Lower lobe of right lung (tissue), 2 donors: ENCODE measurements at regions not wholly inside any gene's neighbourhood (a gene's known extent, or its start where the extent isn't known, plus 50 kb on each side); places are given as distances from the start of the nearest gene placed in this dataset.

Experiments
- ATAC-seq, 2 donors: fragments of 200-7000 bp; cut with Tn5 transposase; one replicate each; pipeline ENCODE4 v1.9.1; 2020 to 2022; ENCODE audit warnings: mild to moderate bottlenecking in 2 of 2, moderate library complexity in 2 of 2
- DNase-seq: peaks from one replicate; pipeline ENCODE4 v3.0.0-alpha.2; 2020
- H3K27ac ChIP-seq: fragments of 200-600 bp; one replicate; pipeline ENCODE4 v1.8.0; 2022
- H3K27me3 ChIP-seq: fragments of 200-600 bp; one replicate; pipeline ENCODE4 v1.8.0; 2022; ENCODE audit warnings: low read depth
- H3K36me3 ChIP-seq: fragments of 200-600 bp; one replicate; pipeline ENCODE4 v1.8.0; 2022; ENCODE audit warnings: mild to moderate bottlenecking
- H3K4me1 ChIP-seq: fragments of 200-600 bp; one replicate; pipeline ENCODE4 v1.8.0; 2022
- H3K4me3 ChIP-seq: fragments of 200-600 bp; one replicate; pipeline ENCODE4 v1.8.0; 2022; ENCODE audit warnings: mild to moderate bottlenecking
- H3K9me3 ChIP-seq: fragments of 200-600 bp; one replicate; pipeline ENCODE4 v1.8.0; 2022
- intact Hi-C: fragments of 100-400 bp; cut with DNase I; formaldehyde crosslinking; loops from one replicate; pipeline ENCODE4 v1.11.0; 2022
- TF ChIP-seq, protein P1 (sequence below): fragments of 200-600 bp; IDR thresholded peaks from one replicate; pipeline ENCODE4 v1.8.0; 2022; ENCODE audit warnings: antibody characterized with exemption, mild to moderate bottlenecking
- donor health status: DM: no; HTN: yes; CAD: no; lungs with severe emphysema.

DNA sequence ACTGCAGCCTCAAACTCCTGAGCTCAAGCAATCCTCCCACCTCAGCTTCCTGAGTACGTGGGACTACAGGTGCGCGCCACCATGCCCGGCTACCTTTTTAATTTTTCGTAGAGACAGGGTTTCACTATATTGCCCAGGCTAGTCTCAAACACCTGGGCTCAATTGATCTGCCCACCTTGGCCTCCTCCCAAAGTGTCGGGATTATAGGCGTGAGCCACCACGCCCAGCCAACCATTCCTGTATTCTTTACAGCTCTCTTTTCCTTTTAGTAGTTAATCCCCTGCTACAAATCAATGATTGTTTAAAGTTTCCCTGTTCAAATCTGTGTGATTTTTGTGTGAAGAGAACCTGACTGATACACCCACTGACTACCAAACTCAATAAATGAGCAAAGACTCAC is 75.4 kb upstream of the SVIL start:
- TF ChIP-seq, protein P1, sequence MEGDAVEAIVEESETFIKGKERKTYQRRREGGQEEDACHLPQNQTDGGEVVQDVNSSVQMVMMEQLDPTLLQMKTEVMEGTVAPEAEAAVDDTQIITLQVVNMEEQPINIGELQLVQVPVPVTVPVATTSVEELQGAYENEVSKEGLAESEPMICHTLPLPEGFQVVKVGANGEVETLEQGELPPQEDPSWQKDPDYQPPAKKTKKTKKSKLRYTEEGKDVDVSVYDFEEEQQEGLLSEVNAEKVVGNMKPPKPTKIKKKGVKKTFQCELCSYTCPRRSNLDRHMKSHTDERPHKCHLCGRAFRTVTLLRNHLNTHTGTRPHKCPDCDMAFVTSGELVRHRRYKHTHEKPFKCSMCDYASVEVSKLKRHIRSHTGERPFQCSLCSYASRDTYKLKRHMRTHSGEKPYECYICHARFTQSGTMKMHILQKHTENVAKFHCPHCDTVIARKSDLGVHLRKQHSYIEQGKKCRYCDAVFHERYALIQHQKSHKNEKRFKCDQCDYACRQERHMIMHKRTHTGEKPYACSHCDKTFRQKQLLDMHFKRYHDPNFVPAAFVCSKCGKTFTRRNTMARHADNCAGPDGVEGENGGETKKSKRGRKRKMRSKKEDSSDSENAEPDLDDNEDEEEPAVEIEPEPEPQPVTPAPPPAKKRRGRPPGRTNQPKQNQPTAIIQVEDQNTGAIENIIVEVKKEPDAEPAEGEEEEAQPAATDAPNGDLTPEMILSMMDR = no peak
- Histone ChIP-seq H3K36me3 (no peaks in the 10 kb centered on the region), H3K9me3 (no peaks in the 10 kb centered on the region), H3K27me3 (no peaks in the 10 kb centered on the region), H3K4me1 (no peaks in the 10 kb centered on the region), H3K4me3 (no peak overlapping the region), H3K27ac (no peak overlapping the region)
- ATAC-seq = no peak
- no peak for DNase-seq
- intact Hi-C loops = no loop called here

DNA sequence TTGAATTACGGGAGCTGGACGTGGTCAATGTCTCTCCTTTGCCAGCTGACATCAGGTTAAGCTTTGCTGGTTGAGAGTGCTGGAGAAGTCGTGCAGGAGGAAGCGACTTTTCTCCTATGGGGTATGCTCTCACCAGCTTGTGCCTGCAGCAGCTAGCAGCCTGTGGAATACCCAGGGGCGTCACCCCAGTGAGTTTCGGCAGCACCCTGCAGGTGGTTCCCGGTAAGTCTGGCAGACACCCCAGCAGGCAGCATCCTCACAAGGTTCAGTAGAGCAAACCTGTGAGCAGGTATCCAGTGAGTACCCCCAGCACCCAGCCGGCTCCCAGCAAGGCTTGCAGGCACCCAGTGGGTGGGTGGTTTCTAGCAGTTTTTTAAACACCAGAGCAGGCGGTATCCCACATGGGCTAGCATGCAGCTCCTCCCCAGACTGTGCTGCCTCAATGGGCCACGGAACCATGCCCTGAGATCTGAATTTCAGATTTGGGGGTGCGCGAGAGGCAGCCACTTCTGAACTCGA is 74.8 kb upstream of the SVIL start:
- no peaks in the 10 kb centered on the region for H3K9me3 ChIP-seq
- DNase-seq (no peak), ATAC-seq (peak in 1 of 2 donors; percentile 35)
- no peaks in the 10 kb centered on the region for H3K27me3 ChIP-seq
- no peaks in the 10 kb centered on the region for H3K4me1 ChIP-seq
- H3K36me3 ChIP-seq = no peaks in the 10 kb centered on the region
- TF ChIP-seq, protein P1 = no peak
- H3K4me3 ChIP-seq = no peak overlapping the region
- intact Hi-C loops = no loop called here
- no peak overlapping the region for H3K27ac ChIP-seq

DNA sequence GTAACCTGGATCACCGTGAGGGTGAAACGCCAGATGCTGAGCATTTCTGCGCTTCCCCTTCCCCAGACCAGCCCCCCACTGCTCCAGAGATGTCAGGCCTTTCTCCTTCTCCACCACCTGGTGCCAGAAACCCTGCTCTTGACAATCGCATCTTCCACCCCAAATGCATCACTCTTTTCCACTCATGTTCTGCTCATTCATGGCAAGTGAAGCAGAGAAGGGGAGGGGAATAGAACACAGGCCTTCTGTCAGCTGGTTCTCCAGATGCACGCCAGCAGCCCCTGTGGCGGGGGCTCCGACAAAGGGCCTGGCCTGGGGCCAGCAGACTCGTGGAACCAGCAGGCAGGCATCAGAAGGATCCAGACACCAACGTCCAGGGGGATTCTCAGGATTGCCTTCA is 68.5 kb upstream of the SVIL start:
- Histone ChIP-seq H3K4me1 (peaks cover 24% of the 10 kb centered on the region), H3K36me3 (no peaks in the 10 kb centered on the region), H3K4me3 (no peak overlapping the region), H3K27me3 (no peaks in the 10 kb centered on the region), H3K9me3 (no peaks in the 10 kb centered on the region), H3K27ac (peak overlapping the region; percentile 9)
- intact Hi-C loops = no loop called here
- ATAC-seq = no peak
- DNase-seq = no peak
- TF ChIP-seq, protein P1 = no peak

DNA sequence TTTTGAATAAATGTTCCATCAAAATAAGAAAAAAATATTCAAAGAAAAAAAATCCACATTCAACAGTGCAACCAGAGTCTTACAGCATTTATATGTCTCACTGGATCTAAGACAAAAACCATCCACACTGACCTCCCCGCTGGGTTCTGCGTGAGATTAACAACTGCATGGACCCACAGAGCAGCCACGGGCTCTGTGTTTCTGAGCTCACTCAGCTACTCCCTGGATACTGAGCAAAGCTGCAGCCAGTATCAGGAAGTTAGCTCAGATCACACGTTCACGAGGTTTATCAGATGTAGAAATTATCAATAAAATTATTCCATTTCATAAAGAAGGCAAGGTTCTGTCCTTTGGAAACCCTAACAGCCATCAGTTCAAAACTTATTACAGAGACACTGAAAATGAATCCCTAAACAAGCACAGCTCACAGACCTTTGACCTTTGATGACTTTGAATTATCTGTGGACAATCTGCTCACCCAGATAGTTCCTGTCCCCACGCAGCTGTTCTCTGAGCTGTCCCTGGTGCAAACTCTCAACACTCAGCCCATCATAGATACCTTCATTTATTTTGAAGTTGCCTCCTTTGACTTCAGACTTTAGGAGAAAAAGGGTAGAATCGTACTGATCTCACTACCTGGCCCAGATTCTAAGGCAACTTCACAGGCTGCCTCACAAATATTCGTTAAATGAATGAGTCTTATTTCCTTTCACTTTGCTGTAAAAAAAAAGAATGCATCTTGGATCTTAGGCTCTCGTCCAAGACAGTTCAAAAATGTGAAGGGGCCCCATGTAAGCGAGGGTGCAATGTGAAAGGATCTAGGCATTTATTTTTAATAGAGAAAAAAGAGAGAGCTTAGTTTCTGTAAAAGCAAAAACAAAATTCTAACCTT is 67.7 kb upstream of the SVIL start:
- TF ChIP-seq, protein P1 = no peak
- peak; percentile 40 to 59 for ATAC-seq
- peak overlapping the region; percentile 9 for H3K27ac ChIP-seq
- intact Hi-C loops = no loop called here
- no peak overlapping the region for H3K4me3 ChIP-seq
- H3K9me3 ChIP-seq = no peaks in the 10 kb centered on the region
- DNase-seq = no peak
- H3K36me3 ChIP-seq = no peaks in the 10 kb centered on the region
- peaks cover 24% of the 10 kb centered on the region for H3K4me1 ChIP-seq
- H3K27me3 ChIP-seq = no peaks in the 10 kb centered on the region

DNA sequence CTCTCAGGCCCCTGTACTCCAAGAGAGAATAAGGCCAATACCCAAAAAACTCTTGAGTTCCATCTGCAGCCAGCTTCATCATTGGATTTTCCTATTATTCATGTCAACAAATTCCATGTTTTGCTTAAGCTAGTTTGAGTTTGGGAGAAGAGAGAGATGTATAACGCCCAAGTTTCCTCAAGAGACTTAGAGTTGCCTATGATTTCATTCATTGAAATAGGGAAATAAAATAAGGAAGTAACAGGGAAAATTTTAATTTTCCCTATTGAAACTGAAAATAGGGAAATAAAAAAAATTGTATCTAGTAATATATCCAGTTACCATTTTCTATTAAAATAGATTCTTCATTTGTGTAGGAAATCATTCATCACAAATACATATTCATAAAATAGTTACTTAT is 66.5 kb upstream of the SVIL start:
- ATAC-seq (no peak), DNase-seq (no peak)
- intact Hi-C loops = no loop called here
- Histone ChIP-seq H3K9me3 (no peaks in the 10 kb centered on the region), H3K4me1 (peaks cover 24% of the 10 kb centered on the region), H3K36me3 (no peaks in the 10 kb centered on the region), H3K27me3 (no peaks in the 10 kb centered on the region), H3K27ac (no peak overlapping the region), H3K4me3 (no peak overlapping the region)
- TF ChIP-seq, protein P1 = no peak
